A549 (cell line): ENCODE measurements at regions not wholly inside any gene's neighbourhood (a gene's known extent, or its start where the extent isn't known, plus 50 kb on each side); places are given as distances from the start of the nearest gene placed in this dataset.

Experiments used
- ATAC-seq, 2 experiments: fragments of 200-7000 bp in 1 of 2; fragments of >200 bp in 1 of 2; cut with Nextera tagmentation in 1 of 2; cut with Tn5 transposase in 1 of 2; 3 replicates each; pipeline versions ENCODE4 v1.8.0 to v1.9.1; 2018 to 2020; ENCODE audit warnings: mild to moderate bottlenecking in 1 of 2, moderate library complexity in 1 of 2
- CTCF ChIA-PET: fragments of 300-600 bp; sonication (Branson Sonifier 250); formaldehyde crosslinking; extraction: SDS; loops from one replicate; lab custom pipeline; 2021; ENCODE audit warnings: antibody characterized with exemption, inconsistent platforms; lab: Yijun Ruan, JAX
- POLR2A ChIA-PET: fragments of 350-600 bp; formaldehyde crosslinking; extraction: SDS; loops from one replicate; lab custom pipeline; 2021; ENCODE audit warnings: antibody characterized with exemption, inconsistent platforms; lab: Yijun Ruan, JAX
- DNase-seq, 2 experiments: peaks; one replicate each; pipeline versions ENCODE4 v3.0.0 to v3.0.0-alpha.2; 2011 to 2016; ENCODE audit warnings: low read depth in 1 of 2, low spot score in 1 of 2
- FAIRE-seq: peaks from 2 replicates; lab custom pipeline; 2011; peaks lifted over from hg19 to GRCh38; lab: Jason Lieb, UNC
- H3K27ac ChIP-seq, 2 experiments: fragments of >200 bp; sonication (Bioruptor Twin); formaldehyde crosslinking; 3 replicates each; pipeline ENCODE4 v1.5.1; 2016 to 2017
- H3K4me1 ChIP-seq: fragments of >200 bp; sonication (Bioruptor Twin); formaldehyde crosslinking; 3 replicates; pipeline ENCODE4 v1.6.1; 2016
- H3K4me2 ChIP-seq: fragments of >200 bp; sonication (Bioruptor Twin); formaldehyde crosslinking; 3 replicates; pipeline ENCODE4 v1.6.1; 2016
- H3K4me3 ChIP-seq: fragments of >200 bp; sonication (Bioruptor Twin); formaldehyde crosslinking; 3 replicates; pipeline ENCODE4 v1.5.1; 2016
- H3K9me3 ChIP-seq: fragments of >200 bp; sonication (Bioruptor Twin); formaldehyde crosslinking; 3 replicates; pipeline ENCODE4 v1.6.1; 2016
- BHLHE40 ChIP-seq: IDR thresholded peaks from 2 replicates; pipeline ENCODE4 v1.6.1; 2012; ENCODE audit warnings: low read depth, low read length, inconsistent platforms
- CBX8 ChIP-seq: fragments of 200-600 bp; sonication (generic); IDR thresholded peaks from 2 replicates; pipeline ENCODE4 v1.6.1; 2016
- CEBPB ChIP-seq, 2 experiments: fragments of >200 bp in 1 of 2; sonication (Bioruptor Twin) in 1 of 2; formaldehyde crosslinking in 1 of 2; IDR thresholded peaks; 2 replicates each; pipeline ENCODE4 v1.6.1; 2012 to 2016
- CHD2 ChIP-seq: fragments of 150-350 bp; IDR thresholded peaks from 2 replicates; pipeline ENCODE4 v1.6.1; 2014; ENCODE audit warnings: low read length; ENCODE audit not compliant: partially characterized antibody
- EHF ChIP-seq: fragments of 250-450 bp; sonication (Bioruptor Pico); IDR thresholded peaks from 2 replicates; pipeline ENCODE4 v1.5.0; 2020; ENCODE audit warnings: mild to moderate bottlenecking
- ESRRA ChIP-seq: fragments of 150-350 bp; IDR thresholded peaks from 2 replicates; pipeline ENCODE4 v1.6.1; 2014; ENCODE audit warnings: mild to moderate bottlenecking, low read length, borderline replicate concordance
- FOSL2 ChIP-seq, 2 experiments: fragments of 450-650 bp in 1 of 2; fragments of >200 bp in 1 of 2; sonication (Bioruptor Twin) in 1 of 2; formaldehyde crosslinking; IDR thresholded peaks; 2 replicates each; pipeline versions ENCODE4 v1.5.0 to v1.6.1; 2016 to 2020; ENCODE audit warnings: mild to moderate bottlenecking in 1 of 2, moderate library complexity in 1 of 2
- GATA3 ChIP-seq: IDR thresholded peaks from 2 replicates; pipeline ENCODE4 v1.6.1; 2012; ENCODE audit warnings: borderline replicate concordance
- HEYL ChIP-seq: fragments of 250-450 bp; sonication (Bioruptor Pico); IDR thresholded peaks from 2 replicates; pipeline ENCODE4 v1.8.0; 2021; ENCODE audit warnings: mild to moderate bottlenecking, moderate library complexity
- HOXB13 ChIP-seq: fragments of 250-450 bp; sonication (Bioruptor Pico); IDR thresholded peaks from 2 replicates; pipeline ENCODE4 v1.5.0; 2020; ENCODE audit warnings: low read depth, mild to moderate bottlenecking, moderate library complexity
- HOXB5 ChIP-seq: fragments of 250-450 bp; sonication (Bioruptor Pico); IDR thresholded peaks from 2 replicates; pipeline ENCODE4 v1.5.0; 2020; ENCODE audit warnings: mild to moderate bottlenecking, moderate library complexity
- JUNB ChIP-seq: fragments of >200 bp; sonication (Bioruptor Twin); formaldehyde crosslinking; IDR thresholded peaks from 2 replicates; pipeline ENCODE4 v1.6.1; 2016
- MAFK ChIP-seq: fragments of 450-650 bp; IDR thresholded peaks from 2 replicates; pipeline ENCODE4 v1.6.1; 2014; ENCODE audit not compliant: partially characterized antibody
- MYC ChIP-seq: IDR thresholded peaks from 2 replicates; pipeline ENCODE4 v1.6.1; 2012; ENCODE audit warnings: mild to moderate bottlenecking, inconsistent platforms, low read length, improper control_type of control experiment, borderline replicate concordance
- POLR2A ChIP-seq: IDR thresholded peaks from 2 replicates; pipeline ENCODE4 v1.6.1; 2012; ENCODE audit warnings: mild to moderate bottlenecking, low read length
- POLR2AphosphoS2 ChIP-seq: conservative IDR thresholded peaks from 2 replicates; pipeline ENCODE4 v1.6.1; 2012; ENCODE audit warnings: low read length, improper control_type of control experiment, inconsistent platforms
- RFX5 ChIP-seq: fragments of 450-650 bp; IDR thresholded peaks from 2 replicates; pipeline ENCODE4 v1.7.1; 2014; ENCODE audit warnings: antibody characterized with exemption, mild to moderate bottlenecking, moderate library complexity
- RNF2 ChIP-seq: fragments of 200-600 bp; sonication (generic); IDR thresholded peaks from 2 replicates; pipeline ENCODE4 v1.6.1; 2016; ENCODE audit warnings: low read depth, mild to moderate bottlenecking, antibody characterized with exemption, moderate library complexity, borderline replicate concordance
- SMC3 ChIP-seq: fragments of >200 bp; sonication (Bioruptor Twin); formaldehyde crosslinking; IDR thresholded peaks from 3 replicates; pipeline ENCODE4 v1.6.1; 2018; ENCODE audit warnings: inconsistent platforms
- SREBF2 ChIP-seq: fragments of 450-650 bp; IDR thresholded peaks from 2 replicates; pipeline ENCODE4 v1.6.1; 2014; ENCODE audit warnings: mild to moderate bottlenecking, moderate library complexity
- TFCP2L1 ChIP-seq: fragments of 250-450 bp; sonication (Bioruptor Pico); IDR thresholded peaks from 2 replicates; pipeline ENCODE4 v1.5.0; 2021; ENCODE audit warnings: mild to moderate bottlenecking
- ZFP36 ChIP-seq: fragments of 450-650 bp; IDR thresholded peaks from 2 replicates; pipeline ENCODE4 v1.6.1; 2014; ENCODE audit warnings: borderline replicate concordance; ENCODE audit not compliant: partially characterized antibody
- ZSCAN20 ChIP-seq: fragments of 250-450 bp; sonication (Bioruptor Pico); IDR thresholded peaks from 2 replicates; pipeline ENCODE4 v1.8.0; 2022; ENCODE audit warnings: mild to moderate bottlenecking, moderate library complexity
- WGBS: methylation state at CpG from one replicate; pipeline ENCODE4 v1.1.6; 2017; ENCODE audit errors: missing lambda C conversion rate; 5-methylcytosine and 5-hydroxymethylcytosine counted together
- TF ChIP-seq, protein P1 (sequence below): fragments of >200 bp; sonication (Bioruptor Twin); formaldehyde crosslinking; IDR thresholded peaks from 2 replicates; pipeline ENCODE4 v1.6.1; 2016
- TF ChIP-seq, protein P2 (sequence below): fragments of >200 bp; sonication (Bioruptor Twin); formaldehyde crosslinking; IDR thresholded peaks from 3 replicates; pipeline ENCODE4 v1.6.1; 2016
- TF ChIP-seq, protein P3 (sequence below): fragments of 450-650 bp; IDR thresholded peaks from 2 replicates; pipeline ENCODE4 v1.6.1; 2014; ENCODE audit warnings: antibody characterized with exemption
- TF ChIP-seq, protein P4 (sequence below): IDR thresholded peaks from 2 replicates; pipeline ENCODE4 v1.6.1; 2012
- TF ChIP-seq, protein P5 (sequence below): IDR thresholded peaks from 2 replicates; pipeline ENCODE4 v1.6.1; 2012; ENCODE audit warnings: low read depth, borderline replicate concordance

DNA sequence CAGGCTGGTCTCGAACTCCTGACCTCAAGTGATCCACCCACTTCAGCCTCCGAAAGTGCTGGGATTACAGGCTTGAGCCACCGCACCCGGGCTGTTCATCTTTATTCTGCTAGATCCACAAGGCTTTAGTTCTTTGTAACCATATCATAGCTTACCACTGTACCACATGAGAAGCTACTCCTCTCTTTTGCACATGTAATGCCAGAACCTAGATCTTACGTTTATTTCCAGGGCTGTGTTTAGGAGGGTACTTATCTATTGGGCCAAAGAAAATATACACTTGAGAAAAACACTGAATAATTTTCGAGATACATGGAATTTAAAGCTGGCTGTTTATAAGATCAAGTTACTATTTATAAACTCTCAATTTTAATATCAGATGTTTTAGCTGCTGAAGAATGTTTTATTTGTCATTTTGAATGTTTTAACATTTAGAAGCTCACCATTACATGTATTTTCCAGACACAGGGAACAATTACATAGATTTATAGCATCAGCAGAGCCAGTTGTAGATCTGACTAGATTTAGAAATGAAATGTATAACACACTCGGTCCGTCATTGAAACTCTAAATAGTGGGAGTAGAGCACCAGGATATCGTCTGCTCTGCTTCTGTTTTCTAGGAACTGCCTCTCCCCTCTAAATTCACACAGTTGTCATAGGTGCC, 155.3 kb upstream of the HAND2 start (continued):
- TF ChIP-seq HOXB13 (no peak), ZSCAN20 (CRISPR knock-in tag) (no peak), CBX8 (no peak), ZFP36 (no peak), RNF2 (no peak), RFX5 (no peak)

DNA sequence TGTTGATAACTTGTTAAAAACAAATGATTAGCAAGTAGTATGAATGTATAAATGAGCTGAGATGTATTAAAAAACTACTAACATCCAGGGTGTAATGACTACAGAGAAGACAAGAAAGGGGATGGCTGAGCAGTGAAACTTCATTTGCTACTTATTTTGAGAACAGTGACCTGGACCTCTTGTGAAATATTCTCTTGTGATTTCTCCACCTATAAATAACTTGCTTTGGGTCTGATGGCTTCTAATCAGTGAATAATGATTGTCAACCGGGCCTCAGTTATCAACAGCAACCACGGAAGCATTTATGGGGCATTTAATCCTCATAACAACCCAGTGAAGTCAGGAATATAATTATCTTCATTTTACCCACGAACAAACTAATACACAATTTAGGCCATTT, 154.2 kb upstream of the HAND2 start:
- TF ChIP-seq ESRRA (no peak), HEYL (CRISPR knock-in tag) (no peak), CHD2 (no peak), MAFK (no peak), SREBF2 (no peak), POLR2A (no peak), HOXB5 (CRISPR knock-in tag) (no peak), POLR2AphosphoS2 (no peak)
- TF ChIP-seq, protein P1, sequence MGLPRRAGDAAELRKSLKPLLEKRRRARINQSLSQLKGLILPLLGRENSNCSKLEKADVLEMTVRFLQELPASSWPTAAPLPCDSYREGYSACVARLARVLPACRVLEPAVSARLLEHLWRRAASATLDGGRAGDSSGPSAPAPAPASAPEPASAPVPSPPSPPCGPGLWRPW: no peak

DNA sequence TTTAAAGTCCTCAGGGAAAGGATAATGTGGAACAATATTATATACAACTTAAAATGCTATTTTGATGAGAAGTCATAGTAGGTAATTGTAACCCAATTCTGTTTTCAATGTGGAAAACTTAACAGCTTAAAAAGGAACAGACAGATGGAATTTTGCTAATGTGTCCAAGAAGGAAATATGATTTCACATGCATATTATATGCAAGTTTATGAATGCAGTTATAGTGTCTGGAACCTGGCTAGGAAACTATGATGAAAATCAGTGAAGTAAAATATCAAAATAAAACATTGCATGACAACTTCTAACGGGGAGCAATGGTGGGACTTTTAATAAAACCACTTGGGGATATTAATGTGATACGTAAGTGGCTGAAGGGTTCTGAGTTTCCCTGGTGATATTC, 152.6 kb upstream of the HAND2 start:
- CTCF ChIA-PET: no interaction called here

More for the DNA sequence above, 154.2 kb upstream of the HAND2 start:
- Histone ChIP-seq H3K9me3 (no peaks in the 10 kb centered on the region), H3K27ac (no peak overlapping the region), H3K4me3 (no peak overlapping the region), H3K4me1 (no peaks in the 10 kb centered on the region), H3K4me2 (no peak overlapping the region)
- ChIA-PET CTCF (no interaction called here), POLR2A (no interaction called here)
- ATAC-seq (no peak), FAIRE-seq (no peak), DNase-seq (no peak)
- WGBS: 44% methylated on average over 3 of the region's 3 CpGs

DNA sequence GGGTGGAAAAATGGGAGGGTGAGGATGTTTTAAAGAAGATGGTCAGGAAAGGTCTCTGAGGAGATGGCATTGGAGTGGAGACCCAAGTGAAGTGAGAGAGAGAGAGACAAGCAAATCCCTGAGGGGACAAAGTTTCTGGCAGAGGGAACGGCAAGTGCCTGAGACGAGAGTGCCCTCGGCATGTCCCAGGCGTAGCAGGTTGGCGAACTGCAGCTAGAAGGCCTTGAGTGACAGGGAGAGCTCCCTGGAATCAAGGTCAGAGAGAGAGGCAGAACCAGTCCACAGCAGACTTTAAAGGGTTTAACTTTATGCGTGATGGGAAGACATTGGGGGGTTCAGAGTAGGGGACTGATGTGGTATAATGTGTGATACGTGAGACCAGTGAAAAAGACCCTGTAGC, 150.2 kb upstream of the HAND2 start:
- ChIA-PET CTCF (no interaction called here), POLR2A (no interaction called here)
- Histone ChIP-seq H3K4me3 (no peak overlapping the region), H3K9me3 (no peaks in the 10 kb centered on the region), H3K27ac (no peak overlapping the region), H3K4me1 (no peaks in the 10 kb centered on the region), H3K4me2 (no peak overlapping the region)
- WGBS: 71% methylated on average over 7 of the region's 7 CpGs
- DNase-seq: no peak
- TF ChIP-seq POLR2AphosphoS2: no peak
- TF ChIP-seq FOSL2 (IDR thresholded peaks at IDR 0.05): no peak
- no peak for TF ChIP-seq FOSL2 (CRISPR knock-in tag; IDR thresholded peaks at IDR 0.05)
- no peak for TF ChIP-seq SREBF2
- no peak for TF ChIP-seq GATA3
- no peak for TF ChIP-seq HEYL (CRISPR knock-in tag)
- no peak for TF ChIP-seq BHLHE40
- TF ChIP-seq, protein P2, sequence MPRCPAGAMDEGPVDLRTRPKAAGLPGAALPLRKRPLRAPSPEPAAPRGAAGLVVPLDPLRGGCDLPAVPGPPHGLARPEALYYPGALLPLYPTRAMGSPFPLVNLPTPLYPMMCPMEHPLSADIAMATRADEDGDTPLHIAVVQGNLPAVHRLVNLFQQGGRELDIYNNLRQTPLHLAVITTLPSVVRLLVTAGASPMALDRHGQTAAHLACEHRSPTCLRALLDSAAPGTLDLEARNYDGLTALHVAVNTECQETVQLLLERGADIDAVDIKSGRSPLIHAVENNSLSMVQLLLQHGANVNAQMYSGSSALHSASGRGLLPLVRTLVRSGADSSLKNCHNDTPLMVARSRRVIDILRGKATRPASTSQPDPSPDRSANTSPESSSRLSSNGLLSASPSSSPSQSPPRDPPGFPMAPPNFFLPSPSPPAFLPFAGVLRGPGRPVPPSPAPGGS: no peak
- no peak for TF ChIP-seq SMC3
- TF ChIP-seq MYC: no peak
- TF ChIP-seq CHD2: no peak
- TF ChIP-seq EHF (CRISPR knock-in tag): no peak
- TF ChIP-seq, protein P3, sequence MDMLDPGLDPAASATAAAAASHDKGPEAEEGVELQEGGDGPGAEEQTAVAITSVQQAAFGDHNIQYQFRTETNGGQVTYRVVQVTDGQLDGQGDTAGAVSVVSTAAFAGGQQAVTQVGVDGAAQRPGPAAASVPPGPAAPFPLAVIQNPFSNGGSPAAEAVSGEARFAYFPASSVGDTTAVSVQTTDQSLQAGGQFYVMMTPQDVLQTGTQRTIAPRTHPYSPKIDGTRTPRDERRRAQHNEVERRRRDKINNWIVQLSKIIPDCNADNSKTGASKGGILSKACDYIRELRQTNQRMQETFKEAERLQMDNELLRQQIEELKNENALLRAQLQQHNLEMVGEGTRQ: no peak
- no peak for FAIRE-seq
- no peak for ATAC-seq

More for the DNA sequence above, 152.6 kb upstream of the HAND2 start:
- ATAC-seq (no peak), DNase-seq (no peak), FAIRE-seq (no peak)
- Histone ChIP-seq H3K27ac (no peak overlapping the region), H3K9me3 (no peaks in the 10 kb centered on the region), H3K4me2 (no peak overlapping the region), H3K4me3 (no peak overlapping the region), H3K4me1 (no peaks in the 10 kb centered on the region)
- TF ChIP-seq, protein P4, sequence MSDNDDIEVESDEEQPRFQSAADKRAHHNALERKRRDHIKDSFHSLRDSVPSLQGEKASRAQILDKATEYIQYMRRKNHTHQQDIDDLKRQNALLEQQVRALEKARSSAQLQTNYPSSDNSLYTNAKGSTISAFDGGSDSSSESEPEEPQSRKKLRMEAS: no peak
- TF ChIP-seq TFCP2L1 (CRISPR knock-in tag): no peak
- no peak for TF ChIP-seq CEBPB (IDR thresholded peaks at IDR 0.05)
- TF ChIP-seq, protein P5, sequence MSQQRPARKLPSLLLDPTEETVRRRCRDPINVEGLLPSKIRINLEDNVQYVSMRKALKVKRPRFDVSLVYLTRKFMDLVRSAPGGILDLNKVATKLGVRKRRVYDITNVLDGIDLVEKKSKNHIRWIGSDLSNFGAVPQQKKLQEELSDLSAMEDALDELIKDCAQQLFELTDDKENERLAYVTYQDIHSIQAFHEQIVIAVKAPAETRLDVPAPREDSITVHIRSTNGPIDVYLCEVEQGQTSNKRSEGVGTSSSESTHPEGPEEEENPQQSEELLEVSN: no peak
- no peak for TF ChIP-seq JUNB
- POLR2A ChIA-PET: no interaction called here
- WGBS: 65% methylated on average over 2 of the region's 2 CpGs
